Colonic mucosa (tissue), 4 donors: ENCODE measurements at regions not wholly inside any gene's neighbourhood (a gene's known extent, or its start where the extent isn't known, plus 50 kb on each side); places are given as distances from the start of the nearest gene placed in this dataset.

Experiments
- DNase-seq: peaks from one replicate; pipeline ENCODE4 v3.0.0-alpha.2; 2020
- H3K27ac ChIP-seq: fragments of 200-600 bp; one replicate; pipeline ENCODE4 v1.8.0; 2021
- H3K27me3 ChIP-seq: fragments of 200-600 bp; one replicate; pipeline ENCODE4 v1.8.0; 2021
- H3K36me3 ChIP-seq: fragments of 200-600 bp; one replicate; pipeline ENCODE4 v1.8.0; 2021
- H3K4me1 ChIP-seq: fragments of 200-600 bp; one replicate; pipeline ENCODE4 v1.8.0; 2021; ENCODE audit warnings: mild to moderate bottlenecking
- H3K4me3 ChIP-seq: fragments of 200-600 bp; one replicate; pipeline ENCODE4 v1.8.0; 2021
- H3K9ac ChIP-seq, 2 donors: one replicate each; pipeline ENCODE4 v1.7.0; 2013; ENCODE audit warnings: control low read depth in 2 of 2, low read depth in 2 of 2, low read length in 2 of 2
- H3K9me3 ChIP-seq: fragments of 200-600 bp; one replicate; pipeline ENCODE4 v1.8.0; 2021
- CTCF ChIP-seq: fragments of 200-600 bp; IDR thresholded peaks from one replicate; pipeline ENCODE4 v1.8.0; 2022; ENCODE audit warnings: antibody characterized with exemption, mild to moderate bottlenecking
- intact Hi-C: fragments of 100-400 bp; cut with DNase I; formaldehyde crosslinking; loops from one replicate; pipeline ENCODE4 v1.14.1; 2022
- donor health status: healthy.
- donor health status: DM: no; HTN: no; CAD: no.
- donor health status: DM: no; HTN: no; CAD: no.

- no peak for TF ChIP-seq CTCF
- Histone ChIP-seq H3K4me1 (no peaks in the 10 kb centered on the region), H3K4me3 (no peak overlapping the region), H3K27ac (no peak overlapping the region), H3K9ac (no peak overlapping the region), H3K9me3 (no peaks in the 10 kb centered on the region), H3K27me3 (no peaks in the 10 kb centered on the region), H3K36me3 (no peaks in the 10 kb centered on the region)
- intact Hi-C loops: no loop called here
- no peak for DNase-seq
Observed at GRCh38 chr4:148984951-148985350, 542.7 kb upstream of the NR3C2 start.

- H3K4me1 ChIP-seq: no peaks in the 10 kb centered on the region
- H3K9ac ChIP-seq: no peak overlapping the region
- no peak for TF ChIP-seq CTCF
- H3K4me3 ChIP-seq: no peak overlapping the region
- H3K36me3 ChIP-seq: no peaks in the 10 kb centered on the region
- no peak for DNase-seq
- H3K9me3 ChIP-seq: no peaks in the 10 kb centered on the region
- intact Hi-C loops: no loop called here
- H3K27me3 ChIP-seq: no peaks in the 10 kb centered on the region
- H3K27ac ChIP-seq: no peak overlapping the region
Observed at GRCh38 chr4:148982200-148982599, 540.0 kb upstream of the NR3C2 start.

GRCh38 chr4:148980782-148981480 lies 538.7 kb upstream of the NR3C2 start:
- TF ChIP-seq CTCF: no peak

GRCh38 chr4:148978301-148978700 lies 536.1 kb upstream of the NR3C2 start:
- H3K36me3 ChIP-seq: no peaks in the 10 kb centered on the region
- DNase-seq: no peak
- intact Hi-C loops: no loop called here

More at GRCh38 chr4:148980782-148981480, 538.7 kb upstream of the NR3C2 start:
- intact Hi-C loops: no loop called here
- H3K9me3 ChIP-seq: no peaks in the 10 kb centered on the region
- H3K36me3 ChIP-seq: no peaks in the 10 kb centered on the region
- H3K9ac ChIP-seq: no peak overlapping the region
- H3K27me3 ChIP-seq: no peaks in the 10 kb centered on the region
- no peak overlapping the region for H3K27ac ChIP-seq
- no peaks in the 10 kb centered on the region for H3K4me1 ChIP-seq
- no peak overlapping the region for H3K4me3 ChIP-seq
- DNase-seq: no peak

GRCh38 chr4:148975464-148975863 lies 533.2 kb upstream of the NR3C2 start:
- Histone ChIP-seq H3K9me3 (no peaks in the 10 kb centered on the region), H3K27me3 (no peaks in the 10 kb centered on the region), H3K4me3 (no peak overlapping the region), H3K4me1 (no peaks in the 10 kb centered on the region), H3K27ac (no peak overlapping the region), H3K9ac (no peak overlapping the region), H3K36me3 (no peaks in the 10 kb centered on the region)
- intact Hi-C loops: no loop called here
- no peak for TF ChIP-seq CTCF
- DNase-seq: no peak

More at GRCh38 chr4:148978301-148978700, 536.1 kb upstream of the NR3C2 start:
- Histone ChIP-seq H3K9ac (no peak overlapping the region), H3K4me3 (no peak overlapping the region), H3K27ac (no peak overlapping the region), H3K4me1 (no peaks in the 10 kb centered on the region), H3K27me3 (no peaks in the 10 kb centered on the region), H3K9me3 (no peaks in the 10 kb centered on the region)
- no peak for TF ChIP-seq CTCF
